HG02884 (cell line): ENCODE measurements at regions not wholly inside any gene's neighbourhood (a gene's known extent, or its start where the extent isn't known, plus 50 kb on each side); places are given as distances from the start of the nearest gene placed in this dataset.

ENCODE experiments used
- ATAC-seq: cut with Tn5 transposase; IDR thresholded peaks from one replicate; pipeline ENCODE4 v1.9.1; 2021; ENCODE audit warnings: mild to moderate bottlenecking, moderate library complexity; ENCODE audit not compliant: unreplicated experiment

GRCh38 chr22:48553694-48554308 lies 1273.9 kb downstream of the BRD1 start:
- no peak for ATAC-seq

GRCh38 chr22:48553119-48553518 lies 1274.6 kb downstream of the BRD1 start:
- ATAC-seq, result no peak

GRCh38 chr22:48551716-48552268 lies 1275.9 kb downstream of the BRD1 start:
- ATAC-seq, result no peak

GRCh38 chr22:48551061-48551460 lies 1276.6 kb downstream of the BRD1 start:
- no peak for ATAC-seq

- no peak for ATAC-seq
Observed at GRCh38 chr22:48548391-48548790, 1279.3 kb downstream of the BRD1 start.

- no peak for ATAC-seq
Observed at GRCh38 chr22:48547971-48548370, 1279.7 kb downstream of the BRD1 start.

- ATAC-seq, result no peak
Observed at GRCh38 chr22:48546653-48547424, 1280.8 kb downstream of the BRD1 start.

- no peak for ATAC-seq
Observed at GRCh38 chr22:48545987-48546386, 1281.7 kb downstream of the BRD1 start.

- ATAC-seq, result no peak
Observed at GRCh38 chr22:48541401-48542098, 1286.1 kb downstream of the BRD1 start.

GRCh38 chr22:48539261-48539660 lies 1288.4 kb downstream of the BRD1 start:
- no peak for ATAC-seq

- ATAC-seq, result no peak
Observed at GRCh38 chr22:48538291-48538820, 1289.3 kb downstream of the BRD1 start.

GRCh38 chr22:48537343-48537680 lies 1290.4 kb downstream of the BRD1 start:
- no peak for ATAC-seq

GRCh38 chr22:48536541-48537342 lies 1290.9 kb downstream of the BRD1 start:
- no peak for ATAC-seq

GRCh38 chr22:48535868-48536540 lies 1291.7 kb downstream of the BRD1 start:
- no peak for ATAC-seq

GRCh38 chr22:48534395-48534958 lies 1293.2 kb downstream of the BRD1 start:
- no peak for ATAC-seq

- ATAC-seq, result no peak
Observed at GRCh38 chr22:48532986-48533385, 1294.7 kb downstream of the BRD1 start.

- ATAC-seq, result no peak
Observed at GRCh38 chr22:48531761-48532435, 1295.8 kb downstream of the BRD1 start.

GRCh38 chr22:48531108-48531507 lies 1296.6 kb downstream of the BRD1 start:
- ATAC-seq, result no peak

GRCh38 chr22:48530666-48531065 lies 1297.0 kb downstream of the BRD1 start:
- ATAC-seq, result no peak
